ENCODE measurements at regions not wholly inside any gene's neighbourhood (a gene's known extent, or its start where the extent isn't known, plus 50 kb on each side); places are given as distances from the start of the nearest gene placed in this dataset.
A peak's percentile ranks its signal among the peaks of the same experiment; 100 is the strongest.
"Not testable (repeated sequence)": the region's sequence is repeated elsewhere in the genome, so short reads cannot be mapped to it uniquely, and the experiment has no call there.

DNA sequence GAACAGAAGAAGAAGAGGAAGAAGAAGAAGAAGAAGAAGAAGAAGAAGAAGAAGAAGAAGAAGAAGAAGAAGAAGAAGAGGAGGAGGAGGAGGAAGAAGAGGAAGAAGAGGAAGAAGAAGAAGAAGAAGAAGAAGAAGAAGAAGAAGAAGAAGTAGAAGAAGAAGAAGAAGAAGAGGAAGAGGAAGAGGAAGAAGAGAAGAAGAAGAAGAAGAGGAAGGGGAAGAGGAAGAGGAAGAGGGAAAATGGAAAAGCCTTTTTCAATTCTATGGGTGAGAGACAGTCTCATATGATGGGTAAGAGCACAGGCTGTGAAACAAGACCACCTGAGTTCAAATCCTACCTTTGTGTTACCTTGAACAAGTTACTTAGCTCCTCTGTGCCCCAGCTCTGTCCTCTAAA, 111.9 kb upstream of the GRAMD1B start:
- not testable (repeated sequence) for H3K9ac ChIP-seq (ENCODE audit: low read depth, low read length); H3K27me3 ChIP-seq (ENCODE audit: insufficient read depth, low read length); H3K4me1 ChIP-seq (ENCODE audit: insufficient read depth, low read length); H3K4me3 ChIP-seq (ENCODE audit: low read length); H3K9me3 ChIP-seq (ENCODE audit: insufficient read depth, low read depth, low read length); H3K36me3 ChIP-seq (ENCODE audit: insufficient read depth, low read depth, low read length); H3K27ac ChIP-seq (ENCODE audit: low read length)

GRCh38 chr11:123316003-123316402, 114.1 kb upstream of the GRAMD1B start:
- Histone ChIP-seq H3K9ac (ENCODE audit: low read depth, low read length) (no peak overlapping the region), H3K36me3 (ENCODE audit: insufficient read depth, low read depth, low read length) (no peaks in the 10 kb centered on the region), H3K27ac (ENCODE audit: low read length) (no peak overlapping the region), H3K4me3 (ENCODE audit: low read length) (no peak overlapping the region), H3K9me3 (ENCODE audit: insufficient read depth, low read depth, low read length) (no peaks in the 10 kb centered on the region), H3K4me1 (ENCODE audit: insufficient read depth, low read length) (peaks cover 17% of the 10 kb centered on the region), H3K27me3 (ENCODE audit: insufficient read depth, low read length) (no peaks in the 10 kb centered on the region)

DNA sequence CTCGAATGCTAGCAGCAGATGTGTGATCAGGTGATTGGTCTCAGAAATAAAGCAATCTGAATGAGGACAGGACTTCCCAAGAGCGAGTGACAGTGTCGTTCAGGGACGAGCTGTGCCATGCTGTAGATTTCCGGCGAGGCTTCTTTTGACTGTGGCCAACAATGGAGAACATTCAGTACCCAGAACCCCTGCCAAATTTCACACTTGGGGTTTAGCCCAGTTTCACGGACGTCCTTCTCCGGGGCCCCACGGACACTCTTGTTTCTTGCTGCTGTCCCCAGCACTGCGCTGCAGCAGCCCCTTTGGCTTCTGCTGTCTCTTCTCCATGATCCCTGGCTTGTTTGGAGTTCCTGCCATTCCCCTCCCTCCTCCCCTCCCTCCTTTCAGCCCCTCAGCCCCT, 115.1 kb upstream of the GRAMD1B start:
- Histone ChIP-seq H3K4me1 (ENCODE audit: insufficient read depth, low read length) (peaks cover 17% of the 10 kb centered on the region), H3K9me3 (ENCODE audit: insufficient read depth, low read depth, low read length) (no peaks in the 10 kb centered on the region), H3K27me3 (ENCODE audit: insufficient read depth, low read length) (no peaks in the 10 kb centered on the region), H3K36me3 (ENCODE audit: insufficient read depth, low read depth, low read length) (no peaks in the 10 kb centered on the region), H3K9ac (ENCODE audit: low read depth, low read length) (no peak overlapping the region), H3K27ac (ENCODE audit: low read length) (no peak overlapping the region), H3K4me3 (ENCODE audit: low read length) (no peak overlapping the region)

- H3K27ac ChIP-seq (ENCODE audit: low read length) = no peak overlapping the region
- H3K9ac ChIP-seq (ENCODE audit: low read depth, low read length) = no peak overlapping the region; the same call in 1 of the 2 replicates
- H3K36me3 ChIP-seq (ENCODE audit: insufficient read depth, low read depth, low read length) = no peaks in the 10 kb centered on the region
- H3K4me1 ChIP-seq (ENCODE audit: insufficient read depth, low read length) = peaks cover 17% of the 10 kb centered on the region
- H3K4me3 ChIP-seq (ENCODE audit: low read length) = peak overlapping the region; percentile 2; the same call in 1 of the 2 replicates
- no peaks in the 10 kb centered on the region for H3K27me3 ChIP-seq (ENCODE audit: insufficient read depth, low read length)
- H3K9me3 ChIP-seq (ENCODE audit: insufficient read depth, low read depth, low read length) = no peaks in the 10 kb centered on the region
Observed at GRCh38 chr11:123313262-123313661, 116.8 kb upstream of the GRAMD1B start.

GRCh38 chr11:123308077-123308476, 113.0 kb upstream of the CLMP start:
- Histone ChIP-seq H3K4me1 (ENCODE audit: insufficient read depth, low read length) (peaks cover 8% of the 10 kb centered on the region), H3K4me3 (ENCODE audit: low read length) (no peak overlapping the region), H3K36me3 (ENCODE audit: insufficient read depth, low read depth, low read length) (no peaks in the 10 kb centered on the region), H3K27me3 (ENCODE audit: insufficient read depth, low read length) (peaks cover 23% of the 10 kb centered on the region), H3K9ac (ENCODE audit: low read depth, low read length) (no peak overlapping the region), H3K27ac (ENCODE audit: low read length) (no peak overlapping the region), H3K9me3 (ENCODE audit: insufficient read depth, low read depth, low read length) (no peaks in the 10 kb centered on the region)

DNA sequence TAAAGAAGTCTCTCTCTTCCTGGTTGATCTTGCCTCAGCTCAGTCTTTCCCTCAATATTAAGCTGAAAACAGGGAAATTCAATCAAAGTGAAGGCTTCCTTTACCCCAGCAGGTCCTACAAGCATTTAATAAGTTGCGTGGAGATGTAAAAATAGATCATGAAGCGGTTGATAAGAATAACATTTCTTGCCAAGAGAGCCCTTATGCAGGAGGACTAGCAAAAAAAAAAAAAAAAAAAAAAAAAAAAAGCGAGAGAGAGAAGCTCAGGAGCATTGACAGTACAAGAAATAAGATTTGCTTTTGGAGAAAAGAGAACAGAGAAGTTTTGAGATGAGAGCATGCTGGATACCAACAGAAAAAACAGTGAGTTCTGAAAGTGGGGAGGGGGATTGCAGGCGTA, 112.2 kb upstream of the CLMP start:
- no peaks in the 10 kb centered on the region; the same call in 1 of the 2 replicates for H3K4me1 ChIP-seq (ENCODE audit: insufficient read depth, low read length)
- no peak overlapping the region for H3K4me3 ChIP-seq (ENCODE audit: low read length)
- H3K27ac ChIP-seq (ENCODE audit: low read length) = no peak overlapping the region
- no peaks in the 10 kb centered on the region for H3K36me3 ChIP-seq (ENCODE audit: insufficient read depth, low read depth, low read length)
- H3K27me3 ChIP-seq (ENCODE audit: insufficient read depth, low read length) = peaks cover 32% of the 10 kb centered on the region
- no peak overlapping the region for H3K9ac ChIP-seq (ENCODE audit: low read depth, low read length)
- H3K9me3 ChIP-seq (ENCODE audit: insufficient read depth, low read depth, low read length) = no peaks in the 10 kb centered on the region

- H3K9ac ChIP-seq (ENCODE audit: low read depth, low read length) = no peak overlapping the region
- no peaks in the 10 kb centered on the region; the same call in 1 of the 2 replicates for H3K4me1 ChIP-seq (ENCODE audit: insufficient read depth, low read length)
- H3K27me3 ChIP-seq (ENCODE audit: insufficient read depth, low read length) = peaks cover 36% of the 10 kb centered on the region
- H3K36me3 ChIP-seq (ENCODE audit: insufficient read depth, low read depth, low read length) = no peaks in the 10 kb centered on the region
- H3K27ac ChIP-seq (ENCODE audit: low read length) = no peak overlapping the region
- no peaks in the 10 kb centered on the region for H3K9me3 ChIP-seq (ENCODE audit: insufficient read depth, low read depth, low read length)
- no peak overlapping the region for H3K4me3 ChIP-seq (ENCODE audit: low read length)
Observed at GRCh38 chr11:123306531-123306930, 111.5 kb upstream of the CLMP start.

GRCh38 chr11:123305601-123306375, 110.7 kb upstream of the CLMP start:
- H3K9me3 ChIP-seq (ENCODE audit: insufficient read depth, low read depth, low read length) = no peaks in the 10 kb centered on the region
- peaks cover 4% of the 10 kb centered on the region for H3K4me1 ChIP-seq (ENCODE audit: insufficient read depth, low read length)
- H3K4me3 ChIP-seq (ENCODE audit: low read length) = no peak overlapping the region
- peaks cover 43% of the 10 kb centered on the region for H3K27me3 ChIP-seq (ENCODE audit: insufficient read depth, low read length)
- H3K27ac ChIP-seq (ENCODE audit: low read length) = no peak overlapping the region
- H3K9ac ChIP-seq (ENCODE audit: low read depth, low read length) = no peak overlapping the region
- no peaks in the 10 kb centered on the region for H3K36me3 ChIP-seq (ENCODE audit: insufficient read depth, low read depth, low read length)

- Histone ChIP-seq H3K9ac (ENCODE audit: low read depth, low read length) (no peak overlapping the region), H3K27ac (ENCODE audit: low read length) (no peak overlapping the region), H3K4me1 (ENCODE audit: insufficient read depth, low read length) (peaks cover 4% of the 10 kb centered on the region), H3K27me3 (ENCODE audit: insufficient read depth, low read length) (peaks cover 49% of the 10 kb centered on the region), H3K36me3 (ENCODE audit: insufficient read depth, low read depth, low read length) (no peaks in the 10 kb centered on the region), H3K4me3 (ENCODE audit: low read length) (no peak overlapping the region), H3K9me3 (ENCODE audit: insufficient read depth, low read depth, low read length) (no peaks in the 10 kb centered on the region)
Observed at GRCh38 chr11:123304828-123305466, 109.9 kb upstream of the CLMP start.

DNA sequence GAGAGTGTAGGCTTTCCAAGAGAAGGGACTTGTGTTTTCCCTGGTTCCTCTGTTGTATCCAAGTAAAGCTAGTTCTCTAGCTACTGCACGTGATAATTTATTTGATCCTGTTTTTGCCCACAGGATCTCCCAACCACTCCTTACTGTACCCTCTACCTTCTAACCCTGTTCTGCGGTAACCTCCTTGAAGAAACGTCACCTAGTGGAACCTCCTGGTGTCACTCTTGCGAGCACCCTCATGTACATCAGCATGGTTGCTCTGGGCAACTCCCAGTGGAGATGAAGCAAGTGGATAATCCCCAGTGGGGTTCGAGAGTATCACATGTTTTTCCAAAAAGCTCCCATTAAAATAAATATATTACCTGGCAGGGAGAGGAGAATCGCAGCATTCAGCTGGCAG, 108.9 kb upstream of the CLMP start:
- Histone ChIP-seq H3K27ac (ENCODE audit: low read length) (no peak overlapping the region), H3K4me1 (ENCODE audit: insufficient read depth, low read length) (peaks cover 4% of the 10 kb centered on the region), H3K4me3 (ENCODE audit: low read length) (no peak overlapping the region), H3K27me3 (ENCODE audit: insufficient read depth, low read length) (peaks cover 49% of the 10 kb centered on the region), H3K9ac (ENCODE audit: low read depth, low read length) (no peak overlapping the region), H3K9me3 (ENCODE audit: insufficient read depth, low read depth, low read length) (no peaks in the 10 kb centered on the region), H3K36me3 (ENCODE audit: insufficient read depth, low read depth, low read length) (no peaks in the 10 kb centered on the region)

DNA sequence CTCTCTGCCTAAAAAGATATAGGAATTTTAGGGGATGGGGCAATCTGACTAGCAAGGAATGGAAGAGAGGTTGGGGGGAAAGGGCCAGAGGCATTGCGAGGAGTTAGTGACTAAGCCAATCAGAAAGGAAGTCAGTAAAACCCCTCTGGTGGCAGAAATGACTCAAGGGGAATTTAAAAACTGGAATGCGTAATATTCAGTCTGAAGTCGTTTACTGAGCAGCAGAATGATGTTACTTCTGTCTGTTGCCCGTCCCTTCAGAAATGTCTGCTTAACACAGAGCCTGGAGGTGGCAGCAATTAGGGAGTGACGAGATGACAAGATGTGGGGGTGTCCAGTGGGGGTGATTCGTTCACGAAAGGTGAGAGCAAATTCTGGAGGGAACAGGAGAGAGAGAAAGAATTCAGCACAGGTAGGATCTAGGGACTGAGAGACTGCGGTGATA, 107.7 kb upstream of the CLMP start:
- H3K36me3 ChIP-seq (ENCODE audit: insufficient read depth, low read depth, low read length) = no peaks in the 10 kb centered on the region
- peaks cover 4% of the 10 kb centered on the region for H3K4me1 ChIP-seq (ENCODE audit: insufficient read depth, low read length)
- no peak overlapping the region for H3K9ac ChIP-seq (ENCODE audit: low read depth, low read length)
- H3K4me3 ChIP-seq (ENCODE audit: low read length) = no peak overlapping the region
- no peak overlapping the region for H3K27ac ChIP-seq (ENCODE audit: low read length)
- H3K9me3 ChIP-seq (ENCODE audit: insufficient read depth, low read depth, low read length) = no peaks in the 10 kb centered on the region
- peaks cover 49% of the 10 kb centered on the region for H3K27me3 ChIP-seq (ENCODE audit: insufficient read depth, low read length)
